Fibroblast of the aortic adventitia (primary cell): ENCODE measurements at regions not wholly inside any gene's neighbourhood (a gene's known extent, or its start where the extent isn't known, plus 50 kb on each side); places are given as distances from the start of the nearest gene placed in this dataset.

Experiments
- DNase-seq: peaks from one replicate; pipeline ENCODE4 v3.0.0-alpha.2; 2010; ENCODE audit warnings: low read depth
- H3K4me3 ChIP-seq: 2 replicates; pipeline ENCODE4 v1.5.1; 2011; ENCODE audit warnings: low read depth, mild to moderate bottlenecking, control low read depth, low read length, moderate library complexity
- CTCF ChIP-seq: IDR thresholded peaks from 2 replicates; pipeline ENCODE4 v1.5.1; 2011; ENCODE audit warnings: mild to moderate bottlenecking, low read length, control low read depth, inconsistent platforms; ENCODE audit not compliant: insufficient read depth

- no peak overlapping the region for H3K4me3 ChIP-seq
- no peak for DNase-seq
- no peak for TF ChIP-seq CTCF
These were observed 509.1 kb downstream of the VRK1 start for GRCh38 chr14:97306133-97306759.

GRCh38 chr14:97306760-97307246 lies 509.6 kb downstream of the VRK1 start:
- H3K4me3 ChIP-seq = no peak overlapping the region
- no peak for DNase-seq
- no peak for TF ChIP-seq CTCF

GRCh38 chr14:97311411-97311810 lies 514.2 kb downstream of the VRK1 start:
- no peak overlapping the region for H3K4me3 ChIP-seq
- TF ChIP-seq CTCF = no peak
- DNase-seq = no peak

- H3K4me3 ChIP-seq = no peak overlapping the region
- TF ChIP-seq CTCF = no peak
- no peak for DNase-seq
These were observed 515.7 kb downstream of the VRK1 start for GRCh38 chr14:97312910-97313309.

GRCh38 chr14:97315790-97316189 lies 518.6 kb downstream of the VRK1 start:
- TF ChIP-seq CTCF = no peak
- no peak overlapping the region for H3K4me3 ChIP-seq
- DNase-seq = no peak

GRCh38 chr14:97318380-97318779 lies 521.2 kb downstream of the VRK1 start:
- no peak for TF ChIP-seq CTCF
- no peak for DNase-seq
- H3K4me3 ChIP-seq = no peak overlapping the region

GRCh38 chr14:97319691-97320090 lies 522.5 kb downstream of the VRK1 start:
- TF ChIP-seq CTCF = no peak

More at GRCh38 chr14:97319691-97320090, 522.5 kb downstream of the VRK1 start:
- DNase-seq = no peak
- no peak overlapping the region for H3K4me3 ChIP-seq
